ENCODE measurements at regions not wholly inside any gene's neighbourhood (a gene's known extent, or its start where the extent isn't known, plus 50 kb on each side); places are given as distances from the start of the nearest gene placed in this dataset.

- H3K4me3 Mint-ChIP-seq, result no peak overlapping the region
- peak; percentile 25 for TF ChIP-seq CTCF (IDR thresholded peaks at IDR 0.05; ENCODE audit: unreplicated experiment)
- no peaks in the 10 kb centered on the region for H3K36me3 Mint-ChIP-seq
- no peak for DNase-seq (ENCODE audit: low spot score in 2 of 2, unreplicated experiment in 2 of 2)
- H3K27ac Mint-ChIP-seq, result no peak overlapping the region
- H3K4me1 Mint-ChIP-seq, result no peaks in the 10 kb centered on the region
- no peaks in the 10 kb centered on the region for H3K27me3 Mint-ChIP-seq (ENCODE audit: low read depth)
- H3K9me3 Mint-ChIP-seq, result peaks cover 25% of the 10 kb centered on the region
Observed at GRCh38 chr18:27838225-27838624, 338.7 kb downstream of the CDH2 start.

GRCh38 chr18:27826101-27826500 lies 350.8 kb downstream of the CDH2 start:
- H3K36me3 Mint-ChIP-seq, result no peaks in the 10 kb centered on the region
- H3K4me1 Mint-ChIP-seq, result no peaks in the 10 kb centered on the region
- H3K27ac Mint-ChIP-seq, result no peak overlapping the region
- no peak for TF ChIP-seq CTCF (IDR thresholded peaks at IDR 0.05; ENCODE audit: unreplicated experiment)
- DNase-seq (ENCODE audit: low spot score in 2 of 2, unreplicated experiment in 2 of 2), result no peak
- H3K27me3 Mint-ChIP-seq (ENCODE audit: low read depth), result no peaks in the 10 kb centered on the region
- peaks cover 10% of the 10 kb centered on the region for H3K9me3 Mint-ChIP-seq
- H3K4me3 Mint-ChIP-seq, result no peak overlapping the region

GRCh38 chr18:27825689-27826088 lies 351.2 kb downstream of the CDH2 start:
- Mint-ChIP-seq H3K27ac (no peak overlapping the region), H3K9me3 (peaks cover 10% of the 10 kb centered on the region), H3K36me3 (no peaks in the 10 kb centered on the region), H3K4me1 (no peaks in the 10 kb centered on the region), H3K27me3 (ENCODE audit: low read depth) (no peaks in the 10 kb centered on the region), H3K4me3 (no peak overlapping the region)
- DNase-seq (ENCODE audit: low spot score in 2 of 2, unreplicated experiment in 2 of 2), result no peak
- no peak for TF ChIP-seq CTCF (IDR thresholded peaks at IDR 0.05; ENCODE audit: unreplicated experiment)

- H3K27ac Mint-ChIP-seq, result no peak overlapping the region
- peaks cover 10% of the 10 kb centered on the region for H3K9me3 Mint-ChIP-seq
- H3K4me1 Mint-ChIP-seq, result no peaks in the 10 kb centered on the region
- TF ChIP-seq CTCF (IDR thresholded peaks at IDR 0.05; ENCODE audit: unreplicated experiment), result no peak
- no peak for DNase-seq (ENCODE audit: low spot score in 2 of 2, unreplicated experiment in 2 of 2)
- H3K27me3 Mint-ChIP-seq (ENCODE audit: low read depth), result no peaks in the 10 kb centered on the region
- no peak overlapping the region for H3K4me3 Mint-ChIP-seq
- H3K36me3 Mint-ChIP-seq, result no peaks in the 10 kb centered on the region
Observed at GRCh38 chr18:27824841-27825681, 351.9 kb downstream of the CDH2 start.

- Mint-ChIP-seq H3K9me3 (peaks cover 10% of the 10 kb centered on the region), H3K27ac (no peak overlapping the region), H3K4me3 (no peak overlapping the region), H3K27me3 (ENCODE audit: low read depth) (no peaks in the 10 kb centered on the region), H3K4me1 (no peaks in the 10 kb centered on the region), H3K36me3 (no peaks in the 10 kb centered on the region)
- no peak for TF ChIP-seq CTCF (IDR thresholded peaks at IDR 0.05; ENCODE audit: unreplicated experiment)
- no peak for DNase-seq (ENCODE audit: low spot score in 2 of 2, unreplicated experiment in 2 of 2)
Observed at GRCh38 chr18:27824275-27824674, 352.7 kb downstream of the CDH2 start.

Measured in mesothelial cell of epicardium (in vitro differentiated cells).